ENCODE measurements at regions not wholly inside any gene's neighbourhood (a gene's known extent, or its start where the extent isn't known, plus 50 kb on each side); places are given as distances from the start of the nearest gene placed in this dataset.

DNA sequence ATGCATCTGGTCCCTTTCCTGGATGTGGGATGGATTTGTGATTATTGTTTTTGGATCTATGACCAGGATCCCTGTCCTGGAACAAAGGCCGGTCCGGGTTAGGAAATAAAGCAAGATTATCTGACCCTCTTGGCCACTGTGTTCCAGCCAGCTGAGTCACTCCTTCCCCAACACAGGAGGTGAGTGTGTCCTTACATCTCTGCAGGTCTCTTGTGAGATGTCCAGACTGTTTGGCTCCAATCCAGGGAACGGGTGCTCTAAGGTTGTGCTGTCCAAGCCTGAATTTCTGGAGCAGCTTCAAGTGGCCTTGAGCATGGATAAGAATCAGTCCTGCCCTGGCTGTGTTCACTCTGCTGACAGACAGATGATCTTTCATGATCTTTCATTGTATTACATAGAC, 136.5 kb upstream of the CCL2 start:
- no peak overlapping the region for H3K27ac ChIP-seq (ENCODE audit: low read length in 2 of 2)
- H3K4me3 Mint-ChIP-seq: no peak overlapping the region
- H3K79me2 ChIP-seq (ENCODE audit: control insufficient read depth, insufficient read depth, low read length): no peaks in the 10 kb centered on the region
- TF ChIP-seq, protein P1, sequence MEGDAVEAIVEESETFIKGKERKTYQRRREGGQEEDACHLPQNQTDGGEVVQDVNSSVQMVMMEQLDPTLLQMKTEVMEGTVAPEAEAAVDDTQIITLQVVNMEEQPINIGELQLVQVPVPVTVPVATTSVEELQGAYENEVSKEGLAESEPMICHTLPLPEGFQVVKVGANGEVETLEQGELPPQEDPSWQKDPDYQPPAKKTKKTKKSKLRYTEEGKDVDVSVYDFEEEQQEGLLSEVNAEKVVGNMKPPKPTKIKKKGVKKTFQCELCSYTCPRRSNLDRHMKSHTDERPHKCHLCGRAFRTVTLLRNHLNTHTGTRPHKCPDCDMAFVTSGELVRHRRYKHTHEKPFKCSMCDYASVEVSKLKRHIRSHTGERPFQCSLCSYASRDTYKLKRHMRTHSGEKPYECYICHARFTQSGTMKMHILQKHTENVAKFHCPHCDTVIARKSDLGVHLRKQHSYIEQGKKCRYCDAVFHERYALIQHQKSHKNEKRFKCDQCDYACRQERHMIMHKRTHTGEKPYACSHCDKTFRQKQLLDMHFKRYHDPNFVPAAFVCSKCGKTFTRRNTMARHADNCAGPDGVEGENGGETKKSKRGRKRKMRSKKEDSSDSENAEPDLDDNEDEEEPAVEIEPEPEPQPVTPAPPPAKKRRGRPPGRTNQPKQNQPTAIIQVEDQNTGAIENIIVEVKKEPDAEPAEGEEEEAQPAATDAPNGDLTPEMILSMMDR (IDR thresholded peaks at IDR 0.05): no peak
- TF ChIP-seq EZH2 (IDR thresholded peaks at IDR 0.05; ENCODE audit: borderline replicate concordance, insufficient read depth, low read depth, low read length, poor library complexity, severe bottlenecking): no peak
- peaks cover 0 to 4% (median 2%) of the 10 kb centered on the region in 4 experiments for H3K27me3 ChIP-seq (replicated peaks in 1 of 4; ENCODE audit: control extremely low read depth in 1 of 4, control insufficient read depth in 3 of 4, insufficient read depth in 4 of 4, low read length in 3 of 4)
- no peaks in the 10 kb centered on the region for H3K9me3 Mint-ChIP-seq (ENCODE audit: insufficient read depth)
- no peak overlapping the region for H3K4me3 ChIP-seq (ENCODE audit: control extremely low read depth in 1 of 5, extremely low read depth in 1 of 5, insufficient read depth in 1 of 5, low read depth in 2 of 5, low read length in 4 of 5)
- H4K20me1 ChIP-seq (ENCODE audit: control insufficient read depth, insufficient read depth, low read length, poor library complexity, severe bottlenecking): no peaks in the 10 kb centered on the region
- H3K36me3 ChIP-seq (replicated peaks in 1 of 2; ENCODE audit: control extremely low read depth in 1 of 2, control insufficient read depth in 1 of 2, extremely low read depth in 1 of 2, insufficient read depth in 2 of 2, low read length in 1 of 2): no peaks in the 10 kb centered on the region
- H3K4me1 Mint-ChIP-seq: no peaks in the 10 kb centered on the region
- H3K9me3 ChIP-seq (ENCODE audit: control extremely low read depth in 1 of 3, control insufficient read depth in 2 of 3, insufficient read depth in 1 of 3, low read length in 2 of 3): no peaks in the 10 kb centered on the region
- no peak overlapping the region for H3K27ac Mint-ChIP-seq
- H3K4me2 ChIP-seq (replicated peaks; ENCODE audit: low read depth, low read length, poor library complexity, severe bottlenecking): no peak overlapping the region
- CTCF ChIA-PET: no interaction called here
- no peak for ATAC-seq (ENCODE audit: low read depth)
- no peak overlapping the region for H3K9ac ChIP-seq (ENCODE audit: low read length)
- DNase-seq: no peak
- no CpG with 5 or more reads among the region's 3 CpGs for WGBS (ENCODE audit: insufficient coverage)
- POLR2A ChIA-PET: no interaction called here
- no peaks in the 10 kb centered on the region for H3K4me1 ChIP-seq (ENCODE audit: control insufficient read depth in 2 of 2, insufficient read depth in 2 of 2, low read length in 2 of 2)
- H2AFZ ChIP-seq (ENCODE audit: insufficient read depth, low read depth, low read length, poor library complexity, severe bottlenecking): no peak overlapping the region
- H3K27me3 Mint-ChIP-seq: peaks cover 18% of the 10 kb centered on the region
- intact Hi-C loops (cut with micrococcal nuclease): no loop called here

DNA sequence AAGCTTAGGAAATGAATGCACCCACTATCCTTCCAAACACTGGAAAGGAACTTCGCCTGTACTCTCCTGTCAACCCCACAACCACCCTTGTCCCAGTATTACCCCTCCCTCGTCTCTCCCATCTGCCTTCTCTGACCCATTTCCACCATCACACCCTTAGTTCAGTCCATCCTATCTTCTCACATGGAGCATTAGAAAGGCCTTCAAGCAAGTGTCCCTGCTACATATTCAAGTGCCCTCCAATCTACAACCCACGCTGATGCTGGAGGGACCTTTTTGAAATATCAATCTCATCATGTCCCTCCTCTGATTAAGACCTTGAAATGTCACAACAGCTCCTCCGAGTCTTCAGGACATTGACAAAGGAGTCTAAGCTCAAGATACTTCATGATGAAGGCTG, 133.8 kb upstream of the CCL2 start:
- Histone ChIP-seq H3K27ac (ENCODE audit: low read length in 2 of 2) (no peak overlapping the region), H3K4me1 (ENCODE audit: control insufficient read depth in 2 of 2, insufficient read depth in 2 of 2, low read length in 2 of 2) (no peaks in the 10 kb centered on the region), H3K9me3 (ENCODE audit: control extremely low read depth in 1 of 3, control insufficient read depth in 2 of 3, insufficient read depth in 1 of 3, low read length in 2 of 3) (no peaks in the 10 kb centered on the region), H4K20me1 (ENCODE audit: control insufficient read depth, insufficient read depth, low read length, poor library complexity, severe bottlenecking) (no peaks in the 10 kb centered on the region), H2AFZ (ENCODE audit: insufficient read depth, low read depth, low read length, poor library complexity, severe bottlenecking) (no peak overlapping the region), H3K27me3 (replicated peaks in 1 of 4; ENCODE audit: control extremely low read depth in 1 of 4, control insufficient read depth in 3 of 4, insufficient read depth in 4 of 4, low read length in 3 of 4) (peaks cover 0 to 4% (median 2%) of the 10 kb centered on the region in 4 experiments), H3K36me3 (replicated peaks in 1 of 2; ENCODE audit: control extremely low read depth in 1 of 2, control insufficient read depth in 1 of 2, extremely low read depth in 1 of 2, insufficient read depth in 2 of 2, low read length in 1 of 2) (no peaks in the 10 kb centered on the region), H3K79me2 (ENCODE audit: control insufficient read depth, insufficient read depth, low read length) (no peaks in the 10 kb centered on the region), H3K4me3 (ENCODE audit: control extremely low read depth in 1 of 5, extremely low read depth in 1 of 5, insufficient read depth in 1 of 5, low read depth in 2 of 5, low read length in 4 of 5) (no peak overlapping the region), H3K4me2 (replicated peaks; ENCODE audit: low read depth, low read length, poor library complexity, severe bottlenecking) (no peak overlapping the region), H3K9ac (ENCODE audit: low read length) (no peak overlapping the region)
- Mint-ChIP-seq H3K4me1 (no peaks in the 10 kb centered on the region), H3K27me3 (peaks cover 23% of the 10 kb centered on the region), H3K4me3 (no peak overlapping the region), H3K9me3 (ENCODE audit: insufficient read depth) (no peaks in the 10 kb centered on the region), H3K27ac (no peak overlapping the region)
- DNase-seq (no peak), ATAC-seq (ENCODE audit: low read depth) (no peak)
- TF ChIP-seq EZH2 (IDR thresholded peaks at IDR 0.05; ENCODE audit: borderline replicate concordance, insufficient read depth, low read depth, low read length, poor library complexity, severe bottlenecking): no peak
- TF ChIP-seq, protein P1 (IDR thresholded peaks at IDR 0.05): no peak
- ChIA-PET POLR2A (no interaction called here), CTCF (no interaction called here)
- intact Hi-C loops (cut with micrococcal nuclease): no loop called here
- WGBS (ENCODE audit: insufficient coverage): 82% methylated on average over 4 of the region's 4 CpGs
